RPMI8226 (cell line): ENCODE measurements at regions not wholly inside any gene's neighbourhood (a gene's known extent, or its start where the extent isn't known, plus 50 kb on each side); places are given as distances from the start of the nearest gene placed in this dataset.

ENCODE experiments used
- DNase-seq: peaks from one replicate; pipeline ENCODE4 v3.0.0-alpha.2; 2015

GRCh38 chr6:74690365-74690764 is 515.5 kb downstream of the COL12A1 start:
- DNase-seq: no peak

DNA sequence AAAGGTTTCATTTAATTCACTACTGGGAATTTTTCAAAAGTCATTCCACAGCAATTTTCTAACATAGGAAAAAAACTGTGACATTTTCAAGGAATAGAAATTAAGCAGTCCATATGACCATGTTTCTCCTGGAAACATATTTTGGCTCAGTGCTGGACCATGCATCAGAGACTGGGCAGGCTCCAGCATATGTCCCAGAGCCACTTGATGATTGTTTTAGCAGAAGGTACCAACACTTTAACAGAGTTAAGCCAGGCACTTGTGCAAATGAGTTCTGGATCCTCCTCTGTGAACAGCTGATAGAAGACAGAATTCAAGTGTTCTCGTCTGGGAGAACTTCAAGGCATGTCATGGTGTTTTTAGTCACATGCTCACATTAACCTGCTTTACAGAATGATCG is 516.3 kb downstream of the COL12A1 start:
- DNase-seq: no peak

GRCh38 chr6:74677463-74677862 is 528.4 kb downstream of the COL12A1 start:
- DNase-seq: no peak

DNA sequence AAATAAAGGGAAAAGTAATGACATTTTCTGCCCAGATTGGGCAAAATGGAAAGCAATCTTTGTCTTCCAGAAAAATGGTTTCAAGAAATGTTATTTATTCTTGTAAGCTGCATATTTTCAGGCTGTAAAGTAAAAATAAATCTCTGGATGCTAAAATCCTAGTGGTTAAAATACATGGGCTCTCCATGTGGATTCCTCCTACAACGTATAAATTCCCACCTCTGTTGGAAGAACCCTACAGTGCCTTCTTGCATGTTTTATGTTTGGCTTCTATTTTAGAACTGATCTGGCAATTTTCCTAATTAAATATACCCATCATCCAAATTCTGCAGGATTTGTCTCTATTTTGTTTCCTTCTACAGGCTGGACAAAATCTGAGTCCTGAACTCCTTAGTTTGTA is 528.9 kb downstream of the COL12A1 start:
- DNase-seq: no peak

DNA sequence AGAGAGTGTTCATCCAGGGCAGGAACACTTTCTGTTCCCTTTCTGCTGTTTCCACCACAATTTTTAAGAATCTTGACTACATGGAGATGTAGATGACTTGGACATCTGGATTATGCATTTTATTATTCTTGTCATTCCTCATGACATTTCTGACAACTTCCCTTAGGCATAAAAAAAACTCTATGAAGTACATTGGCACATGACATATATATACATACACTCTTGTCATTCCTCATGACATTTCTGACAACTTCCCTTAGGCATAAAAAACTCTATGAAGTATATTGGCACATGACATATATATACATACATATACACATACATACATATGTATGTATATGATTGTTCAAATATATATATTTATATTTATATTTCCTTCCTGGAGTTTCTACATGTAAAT is 531.5 kb downstream of the COL12A1 start:
- no peak for DNase-seq

DNA sequence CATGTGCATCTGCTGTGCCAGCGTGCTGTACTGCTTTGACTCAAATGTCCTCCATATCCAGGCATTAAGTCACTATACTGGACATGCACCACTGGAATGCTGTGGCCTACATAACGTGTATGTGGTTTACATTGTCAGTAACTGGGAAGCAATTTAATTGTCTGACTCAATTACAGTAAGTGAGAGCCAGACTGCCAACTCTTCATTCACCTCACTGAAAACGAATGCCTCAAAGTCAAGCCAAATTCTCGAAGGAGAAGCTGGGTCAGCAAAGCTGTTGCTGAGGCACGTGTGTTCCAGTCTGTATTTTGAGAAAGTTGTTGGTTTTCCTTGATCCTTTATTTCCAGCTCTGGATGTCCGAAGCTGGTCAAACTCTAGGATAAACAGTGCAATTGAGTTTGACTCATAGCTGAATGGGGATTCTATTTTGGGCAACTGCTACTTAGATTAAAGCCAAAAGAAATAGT is 534.3 kb downstream of the COL12A1 start:
- DNase-seq: no peak

- DNase-seq: no peak
Observed at GRCh38 chr6:74658391-74658790, 547.5 kb downstream of the COL12A1 start.

DNA sequence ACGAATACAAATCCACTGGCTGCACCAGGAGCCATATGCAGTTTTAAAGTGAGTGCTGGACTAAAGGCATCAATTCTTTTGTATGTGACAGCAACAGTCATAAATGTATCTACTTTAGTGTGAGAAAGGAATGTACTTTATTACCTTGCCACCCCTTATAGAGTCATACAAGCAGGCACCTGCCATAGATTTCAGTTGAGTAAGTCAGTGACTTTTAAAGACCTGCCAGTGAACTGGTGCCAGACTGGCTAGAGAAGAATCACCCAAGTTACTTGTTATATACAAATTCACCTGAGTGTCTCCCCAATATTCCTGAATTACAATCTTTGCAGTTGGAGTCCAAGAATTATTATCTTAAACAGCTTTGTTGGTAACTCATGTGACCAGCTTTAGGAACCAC is 547.9 kb downstream of the COL12A1 start:
- no peak for DNase-seq

DNA sequence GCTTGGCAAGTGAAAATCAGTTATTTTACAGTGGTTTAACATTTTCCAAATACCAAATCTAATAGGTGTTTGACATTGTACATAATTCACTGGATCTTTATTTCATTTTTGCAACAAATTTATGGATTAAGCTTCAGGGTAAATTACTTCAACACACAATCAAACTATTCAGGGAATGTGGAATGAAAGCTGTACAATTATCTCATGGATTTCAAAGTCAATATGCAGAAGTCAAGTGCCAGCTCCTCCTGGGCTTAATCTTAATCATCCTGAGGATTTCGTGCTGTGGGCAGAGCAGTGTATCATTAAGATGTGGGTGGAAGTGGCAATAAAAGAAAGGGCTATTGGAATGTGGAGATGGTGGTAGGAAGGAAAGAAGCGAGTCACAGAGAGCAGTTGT is 548.8 kb downstream of the COL12A1 start:
- no peak for DNase-seq

- DNase-seq: no peak
Observed at GRCh38 chr6:74656453-74656852, 549.4 kb downstream of the COL12A1 start.

GRCh38 chr6:74654296-74654695 is 551.6 kb downstream of the COL12A1 start:
- no peak for DNase-seq

- DNase-seq: no peak
Observed at GRCh38 chr6:74651948-74652842, 553.7 kb downstream of the COL12A1 start.

DNA sequence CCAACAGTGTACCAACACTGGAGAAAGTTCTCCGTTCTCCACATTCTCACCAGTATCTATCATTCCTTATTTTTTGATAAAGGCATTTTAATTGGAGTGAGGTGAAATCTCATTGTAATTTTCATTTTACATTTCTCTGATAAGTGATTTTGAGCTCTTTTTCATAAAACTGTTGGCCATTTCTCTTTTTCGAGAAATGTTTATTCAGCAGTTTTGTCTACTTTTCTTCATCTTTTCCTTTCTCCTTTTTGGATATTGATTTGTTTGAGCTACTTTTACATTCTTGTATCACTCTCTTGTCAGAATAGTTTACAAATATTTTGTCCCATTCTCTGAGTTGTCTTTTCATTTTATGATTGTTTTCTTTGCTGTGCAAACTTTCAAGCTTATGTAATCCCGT is 555.2 kb downstream of the COL12A1 start:
- DNase-seq: no peak

DNA sequence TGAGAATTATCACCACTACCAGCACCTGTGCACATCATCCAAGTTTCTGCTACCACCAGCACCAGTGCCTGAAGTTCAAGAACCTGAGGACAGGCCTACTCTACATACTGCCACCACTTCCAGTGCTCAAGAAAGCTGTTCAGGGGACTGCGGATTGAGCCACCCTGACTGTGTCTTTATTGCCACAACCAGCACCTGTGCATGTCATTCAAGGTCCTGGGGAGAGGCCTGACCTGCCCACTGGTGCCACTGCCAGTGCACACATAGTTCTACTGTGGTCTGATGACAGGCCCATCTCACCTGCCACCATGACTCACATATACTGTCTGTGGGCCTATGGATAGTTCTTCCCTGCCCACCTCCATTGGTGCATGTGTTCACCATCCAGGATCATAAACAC is 559.4 kb downstream of the COL12A1 start:
- no peak for DNase-seq

GRCh38 chr6:74645108-74645849 is 560.6 kb downstream of the COL12A1 start:
- DNase-seq: no peak

DNA sequence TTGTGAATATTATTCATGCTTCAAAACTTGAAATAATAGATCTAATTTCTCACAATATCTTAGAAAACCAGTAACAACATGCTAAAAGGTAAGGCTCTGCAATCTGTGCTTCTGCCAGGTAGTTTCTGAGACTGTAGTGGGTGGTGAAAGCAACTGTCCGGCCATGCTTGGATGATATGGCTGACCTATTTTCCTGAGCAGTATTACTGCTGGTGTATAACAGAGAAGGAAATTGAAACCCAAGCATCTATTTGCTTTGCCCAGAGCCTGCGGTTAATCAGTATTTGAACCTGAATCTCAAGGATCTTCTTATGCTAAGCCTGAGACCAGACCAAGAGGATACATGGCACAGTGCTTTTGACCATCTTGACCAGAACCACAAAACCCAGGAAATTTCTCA is 563.8 kb downstream of the COL12A1 start:
- no peak for DNase-seq

DNA sequence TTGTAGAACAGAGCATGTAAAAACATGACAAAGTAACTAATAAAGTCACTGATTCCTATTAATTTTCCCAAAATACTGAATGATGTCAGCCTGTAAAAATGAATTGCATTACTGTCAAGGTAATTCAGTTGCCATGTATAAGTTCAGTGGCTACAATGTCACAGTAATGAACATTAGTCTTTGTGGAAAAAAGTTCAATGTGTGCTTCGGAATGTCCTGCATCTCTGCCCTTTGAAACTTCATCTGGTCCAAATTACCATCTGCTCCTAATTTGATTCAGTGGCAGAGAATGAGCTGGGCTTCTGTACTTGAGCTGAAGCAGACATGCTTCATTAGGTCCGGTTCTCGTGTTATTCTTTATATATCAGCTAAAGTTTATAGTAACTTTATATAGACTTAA is 567.4 kb downstream of the COL12A1 start:
- DNase-seq: no peak

- DNase-seq: no peak
Observed at GRCh38 chr6:74632196-74632875, 573.5 kb downstream of the COL12A1 start.

DNA sequence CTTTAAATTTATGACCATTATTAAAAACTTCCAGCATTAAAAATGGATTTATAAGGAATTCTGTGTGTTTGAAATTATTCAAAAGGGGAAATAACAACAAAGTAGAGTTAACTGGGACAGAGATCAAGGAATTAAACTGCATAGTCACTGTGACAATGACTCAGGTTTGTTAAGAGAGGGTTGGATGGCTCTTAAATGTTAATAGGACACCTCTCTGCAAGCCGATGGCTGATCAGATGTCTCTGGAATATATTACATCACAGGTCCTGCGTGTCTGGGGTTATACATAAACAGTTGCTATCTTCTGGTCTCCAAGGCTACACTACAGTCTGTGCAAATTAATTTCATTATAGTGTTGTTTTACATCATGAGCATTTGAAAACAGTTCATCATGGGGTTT is 574.3 kb downstream of the COL12A1 start:
- DNase-seq: no peak

DNA sequence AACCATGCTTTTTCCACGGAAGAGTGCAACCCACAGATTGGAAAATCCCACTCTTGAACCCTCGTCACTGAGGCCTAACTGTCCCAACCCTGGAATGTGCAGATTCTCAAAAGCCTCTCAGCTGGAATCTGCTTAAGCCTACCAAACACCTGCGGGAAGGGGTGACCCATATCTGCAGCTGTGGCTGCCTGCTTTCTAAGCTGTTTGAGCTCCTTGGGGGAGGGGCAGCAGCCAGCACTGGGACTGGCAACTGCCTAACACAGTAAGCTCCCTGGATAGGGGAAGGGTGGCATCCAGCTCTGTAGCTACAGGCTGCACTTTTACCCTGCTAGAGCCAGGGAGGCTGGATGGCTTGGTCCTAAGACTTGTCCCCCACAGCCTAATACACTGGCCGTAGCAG is 579.6 kb downstream of the COL12A1 start:
- DNase-seq: no peak

GRCh38 chr6:74623027-74623426 is 582.8 kb downstream of the COL12A1 start:
- no peak for DNase-seq

GRCh38 chr6:74611220-74611619 is 594.6 kb downstream of the COL12A1 start:
- DNase-seq: no peak

DNA sequence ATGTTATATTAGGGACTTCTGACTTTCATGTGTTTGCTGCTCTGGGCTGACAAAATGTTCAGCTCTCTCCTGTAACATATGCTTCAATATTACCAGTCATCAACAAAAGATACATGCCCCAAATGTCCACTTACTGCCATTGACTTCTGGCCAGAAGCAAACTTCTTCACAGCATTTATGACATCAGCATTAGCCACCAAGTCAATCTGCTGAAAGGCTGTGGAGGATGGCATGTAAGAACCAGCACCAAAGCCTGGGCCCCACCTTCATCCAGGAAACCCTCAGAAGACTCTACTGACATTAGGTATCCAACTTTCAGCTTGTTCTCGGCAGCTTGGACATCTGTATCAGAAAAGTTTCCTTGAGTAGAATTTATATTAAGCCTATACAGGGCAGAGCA is 595.5 kb downstream of the COL12A1 start:
- DNase-seq: no peak

GRCh38 chr6:74609871-74610270 is 596.0 kb downstream of the COL12A1 start:
- no peak for DNase-seq
